HEK293 (cell line): ENCODE measurements at regions not wholly inside any gene's neighbourhood (a gene's known extent, or its start where the extent isn't known, plus 50 kb on each side); places are given as distances from the start of the nearest gene placed in this dataset.

Experiments
- IKZF3 ChIP-seq: fragments of 450-650 bp; IDR thresholded peaks from 2 replicates; pipeline ENCODE4 v1.5.0; 2018; ENCODE audit warnings: missing biosample characterization, mild to moderate bottlenecking, missing genetic modification characterization, moderate library complexity
- ZNF747 ChIP-seq: fragments of 450-650 bp; formaldehyde crosslinking; IDR thresholded peaks from 2 replicates; pipeline ENCODE4 v1.5.1; 2016; ENCODE audit warnings: missing biosample characterization, missing genetic modification characterization
- TF ChIP-seq, protein P1 (sequence below): fragments of 450-650 bp; formaldehyde crosslinking; IDR thresholded peaks from 2 replicates; pipeline ENCODE4 v1.5.1; 2016; ENCODE audit warnings: missing biosample characterization, missing genetic modification characterization
- TF ChIP-seq, protein P2 (sequence below): fragments of 450-650 bp; formaldehyde crosslinking; IDR thresholded peaks from 2 replicates; pipeline ENCODE4 v1.5.1; 2016; ENCODE audit warnings: missing biosample characterization, missing genetic modification characterization

DNA sequence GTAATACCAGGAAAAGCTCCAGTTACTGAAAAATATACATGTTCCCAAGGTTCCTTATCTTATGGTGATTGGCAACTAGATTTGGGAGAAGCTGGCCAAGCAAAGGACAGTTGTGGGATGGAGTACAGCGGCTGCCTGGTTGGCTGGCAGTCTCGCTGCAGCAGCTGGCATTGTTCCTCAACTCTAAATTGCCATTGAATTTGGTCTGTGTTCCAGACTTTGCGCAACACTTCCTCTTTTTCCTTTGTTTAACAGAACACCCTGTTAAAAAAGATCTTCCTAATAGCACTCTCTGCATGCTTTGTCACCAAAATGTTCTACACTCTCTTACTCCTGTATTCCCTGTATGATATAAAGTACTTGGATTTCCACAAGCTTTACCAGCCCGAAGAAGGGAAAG, 420.6 kb upstream of the RBMS3 start:
- TF ChIP-seq ZNF747 (tag by site-specific recombination): no peak
- TF ChIP-seq, protein P1, sequence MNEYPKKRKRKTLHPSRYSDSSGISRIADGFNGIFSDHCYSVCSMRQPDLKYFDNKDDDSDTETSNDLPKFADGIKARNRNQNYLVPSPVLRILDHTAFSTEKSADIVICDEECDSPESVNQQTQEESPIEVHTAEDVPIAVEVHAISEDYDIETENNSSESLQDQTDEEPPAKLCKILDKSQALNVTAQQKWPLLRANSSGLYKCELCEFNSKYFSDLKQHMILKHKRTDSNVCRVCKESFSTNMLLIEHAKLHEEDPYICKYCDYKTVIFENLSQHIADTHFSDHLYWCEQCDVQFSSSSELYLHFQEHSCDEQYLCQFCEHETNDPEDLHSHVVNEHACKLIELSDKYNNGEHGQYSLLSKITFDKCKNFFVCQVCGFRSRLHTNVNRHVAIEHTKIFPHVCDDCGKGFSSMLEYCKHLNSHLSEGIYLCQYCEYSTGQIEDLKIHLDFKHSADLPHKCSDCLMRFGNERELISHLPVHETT (tag by site-specific recombination): no peak
- TF ChIP-seq IKZF3 (tag by site-specific recombination): no peak
- TF ChIP-seq, protein P2, sequence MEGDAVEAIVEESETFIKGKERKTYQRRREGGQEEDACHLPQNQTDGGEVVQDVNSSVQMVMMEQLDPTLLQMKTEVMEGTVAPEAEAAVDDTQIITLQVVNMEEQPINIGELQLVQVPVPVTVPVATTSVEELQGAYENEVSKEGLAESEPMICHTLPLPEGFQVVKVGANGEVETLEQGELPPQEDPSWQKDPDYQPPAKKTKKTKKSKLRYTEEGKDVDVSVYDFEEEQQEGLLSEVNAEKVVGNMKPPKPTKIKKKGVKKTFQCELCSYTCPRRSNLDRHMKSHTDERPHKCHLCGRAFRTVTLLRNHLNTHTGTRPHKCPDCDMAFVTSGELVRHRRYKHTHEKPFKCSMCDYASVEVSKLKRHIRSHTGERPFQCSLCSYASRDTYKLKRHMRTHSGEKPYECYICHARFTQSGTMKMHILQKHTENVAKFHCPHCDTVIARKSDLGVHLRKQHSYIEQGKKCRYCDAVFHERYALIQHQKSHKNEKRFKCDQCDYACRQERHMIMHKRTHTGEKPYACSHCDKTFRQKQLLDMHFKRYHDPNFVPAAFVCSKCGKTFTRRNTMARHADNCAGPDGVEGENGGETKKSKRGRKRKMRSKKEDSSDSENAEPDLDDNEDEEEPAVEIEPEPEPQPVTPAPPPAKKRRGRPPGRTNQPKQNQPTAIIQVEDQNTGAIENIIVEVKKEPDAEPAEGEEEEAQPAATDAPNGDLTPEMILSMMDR (tag by site-specific recombination): no peak
